A673 (cell line): ENCODE measurements at regions not wholly inside any gene's neighbourhood (a gene's known extent, or its start where the extent isn't known, plus 50 kb on each side); places are given as distances from the start of the nearest gene placed in this dataset.

Experiments
- BruUV-seq: library from RNA; stranded (reverse); fragments of 400-500 nt; replicated peaks from 2 replicates; lab custom pipeline; 2021; lab: Mats Ljungman, UMichigan
- CTCF ChIA-PET: fragments of 300-600 bp; sonication (Branson Sonifier 250); formaldehyde crosslinking; loops from one replicate; lab custom pipeline; 2022; ENCODE audit warnings: antibody characterized with exemption; lab: Charles Lee
- POLR2A ChIA-PET: fragments of 300-600 bp; sonication (Branson Sonifier 250); formaldehyde crosslinking; loops from one replicate; lab custom pipeline; 2022; ENCODE audit warnings: antibody characterized with exemption; ENCODE audit not compliant: low non-redundant PET; lab: Charles Lee
- DNase-seq: peaks from one replicate; pipeline ENCODE4 v3.0.0-alpha.2; 2015; ENCODE audit warnings: low spot score
- H3K27ac ChIP-seq: fragments of 200-600 bp; sonication (generic); 2 replicates; pipeline ENCODE4 v1.5.1; 2016; ENCODE audit warnings: mixed run types, low read depth, mild to moderate bottlenecking, mixed read lengths, antibody characterized with exemption, low read length; ENCODE audit not compliant: poor library complexity, severe bottlenecking
- H3K27me3 ChIP-seq: fragments of 200-600 bp; sonication (generic); replicated peaks from 2 replicates; pipeline ENCODE4 v1.6.1; 2017; ENCODE audit warnings: mixed run types, low read depth, mild to moderate bottlenecking, mixed read lengths, antibody characterized with exemption, low read length; ENCODE audit not compliant: insufficient read depth, poor library complexity
- H3K36me3 ChIP-seq: fragments of 200-600 bp; sonication (generic); 2 replicates; pipeline ENCODE4 v1.6.1; 2016; ENCODE audit warnings: mixed run types, mild to moderate bottlenecking, mixed read lengths, antibody characterized with exemption, low read length; ENCODE audit not compliant: insufficient read depth, poor library complexity, severe bottlenecking
- H3K4me1 ChIP-seq: fragments of 200-600 bp; sonication (generic); 2 replicates; pipeline ENCODE4 v1.6.1; 2017; ENCODE audit warnings: mixed run types, mild to moderate bottlenecking, mixed read lengths, antibody characterized with exemption, low read length; ENCODE audit not compliant: insufficient read depth, poor library complexity, severe bottlenecking
- H3K4me3 ChIP-seq: fragments of 200-600 bp; sonication (generic); 2 replicates; pipeline ENCODE4 v1.5.1; 2016; ENCODE audit warnings: low read depth, mixed run types, mild to moderate bottlenecking, mixed read lengths, low read length; ENCODE audit not compliant: poor library complexity, severe bottlenecking
- H3K9me3 ChIP-seq: fragments of 200-600 bp; sonication (generic); 2 replicates; pipeline ENCODE4 v1.6.1; 2016; ENCODE audit warnings: mixed run types, low read depth, mild to moderate bottlenecking, mixed read lengths, antibody characterized with exemption, low read length; ENCODE audit not compliant: poor library complexity, severe bottlenecking
- CTCF ChIP-seq: fragments of 300-800, 200-600 bp; sonication (generic); conservative IDR thresholded peaks from 2 replicates; pipeline ENCODE4 v1.5.1; 2017; ENCODE audit warnings: low read depth, mild to moderate bottlenecking, antibody characterized with exemption, low read length, moderate library complexity, mixed read lengths
- EZH2 ChIP-seq: fragments of 200-600 bp; sonication (generic); IDR thresholded peaks from 2 replicates; pipeline ENCODE4 v1.6.1; 2017; ENCODE audit warnings: borderline replicate concordance, low read depth, mild to moderate bottlenecking, mixed read lengths, antibody characterized with exemption, low read length; ENCODE audit not compliant: poor library complexity, severe bottlenecking
- intact Hi-C: fragments of 100-400 bp; cut with micrococcal nuclease; formaldehyde crosslinking; loops from one replicate; pipeline ENCODE4 v1.10.0; 2022; ENCODE audit not compliant: unreplicated experiment

- Histone ChIP-seq H3K4me1 (peaks cover 20% of the 10 kb centered on the region), H3K27ac (no peak overlapping the region), H3K36me3 (no peaks in the 10 kb centered on the region), H3K9me3 (no peaks in the 10 kb centered on the region), H3K27me3 (no peaks in the 10 kb centered on the region), H3K4me3 (no peak overlapping the region)
- ChIA-PET POLR2A (no interaction called here), CTCF (no interaction called here)
- no peak for DNase-seq
- no TSS peak for BruUV-seq
- TF ChIP-seq CTCF (no peak), EZH2 (no peak)
- intact Hi-C loops, result no loop called here
Observed at GRCh38 chr3:160135851-160136250, 89.4 kb upstream of the C3orf80 start.

- no TSS peak for BruUV-seq
- DNase-seq, result no peak
- ChIA-PET POLR2A (no interaction called here), CTCF (no interaction called here)
- Histone ChIP-seq H3K4me1 (peaks cover 15% of the 10 kb centered on the region), H3K36me3 (no peaks in the 10 kb centered on the region), H3K4me3 (no peak overlapping the region), H3K9me3 (no peaks in the 10 kb centered on the region), H3K27me3 (no peaks in the 10 kb centered on the region), H3K27ac (no peak overlapping the region)
- no peak for TF ChIP-seq CTCF
- TF ChIP-seq EZH2, result no peak
- intact Hi-C loops, result no loop called here
Observed at GRCh38 chr3:160136421-160136820, 88.8 kb upstream of the C3orf80 start.

GRCh38 chr3:160139291-160139690 lies 85.9 kb upstream of the C3orf80 start:
- H3K4me1 ChIP-seq, result peaks cover 15% of the 10 kb centered on the region
- no peak for DNase-seq
- H3K27ac ChIP-seq, result no peak overlapping the region
- H3K4me3 ChIP-seq, result no peak overlapping the region
- no peaks in the 10 kb centered on the region for H3K36me3 ChIP-seq
- intact Hi-C loops, result no loop called here
- POLR2A ChIA-PET, result no interaction called here
- no peaks in the 10 kb centered on the region for H3K9me3 ChIP-seq
- TF ChIP-seq EZH2, result no peak
- TF ChIP-seq CTCF, result no peak
- no peaks in the 10 kb centered on the region for H3K27me3 ChIP-seq
- CTCF ChIA-PET, result no interaction called here
- BruUV-seq, result no TSS peak
